OCI-M2 (cell line): ENCODE measurements at regions not wholly inside any gene's neighbourhood (a gene's known extent, or its start where the extent isn't known, plus 50 kb on each side); places are given as distances from the start of the nearest gene placed in this dataset.
"Not testable (repeated sequence)": the region's sequence is repeated elsewhere in the genome, so short reads cannot be mapped to it uniquely, and the experiment has no call there.

Experiments
- DNase-seq: peaks from one replicate; lab custom pipeline; 2025; ENCODE audit not compliant: unreplicated experiment; lab: John Stamatoyannopoulos, UW

DNA sequence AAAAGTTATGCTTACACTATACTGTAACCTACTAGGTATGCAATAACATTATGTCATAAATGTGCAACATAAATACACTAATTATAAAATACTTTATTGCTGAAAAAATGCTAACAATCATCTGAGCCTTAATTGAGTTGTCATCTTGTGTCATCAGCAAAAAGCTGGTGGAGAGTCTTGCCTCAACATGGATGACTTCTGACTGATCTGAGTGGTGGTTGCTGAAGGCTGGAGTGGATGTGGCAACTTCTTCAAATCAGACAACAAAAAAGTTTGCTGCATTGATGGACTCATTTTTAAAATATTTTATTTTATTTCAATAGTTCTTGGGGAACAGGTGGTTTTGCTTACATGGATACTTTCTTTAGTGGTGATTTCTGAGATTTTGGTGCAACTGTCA lies 93.9 kb upstream of the AMN1 start:
- DNase-seq, result no peak

- DNase-seq, result no peak
Observed at GRCh38 chr12:31821484-31821883, 92.7 kb upstream of the AMN1 start.

DNA sequence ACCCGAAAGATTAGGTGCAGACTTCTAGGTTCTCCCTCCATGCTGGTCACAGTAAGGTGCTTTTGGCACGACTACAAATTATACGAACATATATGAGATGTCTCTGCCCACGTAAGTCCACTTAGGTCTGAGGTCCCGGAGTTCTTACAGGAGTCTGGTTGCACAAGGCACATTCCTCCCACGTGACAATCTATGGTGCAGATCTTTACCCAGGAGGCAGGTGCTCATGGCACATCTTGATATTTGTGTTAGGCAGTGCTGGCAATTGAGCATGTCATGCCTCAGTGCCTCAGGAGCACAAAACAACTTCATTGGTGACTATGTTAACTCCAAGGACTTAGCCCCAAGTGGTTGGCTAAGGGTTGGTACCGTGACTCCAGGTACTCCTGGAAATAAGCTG lies 92.0 kb upstream of the AMN1 start:
- no peak for DNase-seq

DNA sequence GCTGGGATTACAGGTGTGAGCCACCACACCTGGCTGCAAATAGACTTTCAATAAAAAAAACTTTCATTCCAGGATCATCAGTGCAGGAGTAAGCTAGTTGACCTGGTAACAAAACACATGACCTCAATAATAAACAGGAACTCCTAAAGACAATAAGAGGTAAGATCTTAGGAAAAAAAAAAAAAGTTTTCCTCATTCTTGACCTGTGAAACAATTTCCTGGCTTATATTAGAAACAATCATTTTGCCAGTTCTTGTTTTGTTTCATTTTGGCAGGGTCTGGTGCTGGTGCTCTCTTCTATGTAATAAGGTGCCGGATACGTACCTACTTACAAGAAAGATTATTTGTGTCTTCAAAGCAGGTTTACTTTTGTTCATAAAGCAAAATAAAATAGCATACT lies 90.6 kb upstream of the AMN1 start:
- DNase-seq, result no peak

DNA sequence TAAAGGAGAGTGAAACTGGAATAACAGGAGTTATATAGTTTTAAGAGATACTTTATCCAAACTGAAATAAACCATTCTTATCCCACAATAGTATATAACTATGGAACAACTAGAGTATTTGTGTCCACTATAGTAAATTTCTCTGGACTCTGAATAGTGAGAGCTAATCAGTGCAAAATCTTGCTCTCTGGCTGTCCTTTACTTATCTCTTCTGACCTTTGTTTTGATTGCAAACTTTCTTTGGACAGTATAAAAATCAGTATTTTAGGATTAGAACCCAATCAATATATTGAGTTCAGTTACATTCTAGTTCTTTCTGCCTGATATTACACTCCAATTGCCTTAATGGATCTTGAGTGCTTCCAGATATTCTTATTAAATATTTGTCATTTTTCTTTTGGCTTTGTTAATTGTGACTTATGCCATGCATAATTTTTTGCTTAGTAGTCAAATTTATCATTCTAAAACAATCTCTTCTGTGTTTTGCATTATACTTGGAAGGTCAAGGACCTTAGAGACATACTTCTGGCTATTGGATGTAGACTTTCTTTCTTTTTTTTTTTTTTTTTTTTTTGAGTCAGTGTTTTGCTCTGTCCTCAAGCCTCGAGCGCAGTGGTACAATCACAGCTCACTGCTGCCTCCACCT lies 89.9 kb upstream of the AMN1 start:
- no peak for DNase-seq

GRCh38 chr12:31817120-31817519 lies 88.3 kb upstream of the AMN1 start:
- no peak for DNase-seq

- DNase-seq, result no peak
Observed at GRCh38 chr12:31815096-31815495, 86.3 kb upstream of the AMN1 start.

GRCh38 chr12:31813305-31813704 lies 84.5 kb upstream of the AMN1 start:
- no peak for DNase-seq

GRCh38 chr12:31807773-31808097 lies 78.9 kb upstream of the AMN1 start:
- no peak for DNase-seq

DNA sequence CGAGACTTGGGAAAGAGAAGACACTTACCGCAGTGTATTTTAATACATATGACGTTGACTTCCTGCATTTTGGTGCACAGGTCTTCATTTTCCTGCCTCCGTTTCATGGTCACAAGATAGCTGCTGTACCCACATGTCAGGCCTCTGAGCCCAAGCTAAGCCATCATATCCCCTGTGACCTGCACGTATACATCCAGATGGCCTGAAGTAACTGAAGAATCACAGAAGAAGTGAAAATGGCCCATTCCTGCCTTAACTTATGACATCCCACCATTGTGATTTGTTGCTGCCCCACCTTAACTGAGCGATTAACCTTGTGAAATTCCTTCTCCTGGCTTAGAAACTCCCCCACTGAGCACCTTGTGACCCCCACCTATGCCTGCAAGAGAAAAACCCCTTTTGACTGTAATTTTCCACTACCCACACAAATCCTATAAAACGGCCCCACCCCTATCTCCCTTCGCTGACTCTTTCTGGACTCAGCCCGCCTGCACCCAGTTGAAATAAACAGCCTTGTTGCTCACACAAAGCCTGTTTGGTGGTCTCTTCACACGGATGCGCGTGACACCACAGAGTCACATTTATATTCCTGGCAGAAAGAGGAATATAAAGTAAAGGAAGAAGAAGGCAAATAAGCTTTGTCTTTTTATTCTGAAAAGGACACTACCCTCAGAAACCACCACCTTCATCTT lies 78.4 kb upstream of the AMN1 start:
- not testable (repeated sequence) for DNase-seq

- DNase-seq, result not testable (repeated sequence)
Observed at GRCh38 chr12:31805681-31806080, 76.9 kb upstream of the AMN1 start.

DNA sequence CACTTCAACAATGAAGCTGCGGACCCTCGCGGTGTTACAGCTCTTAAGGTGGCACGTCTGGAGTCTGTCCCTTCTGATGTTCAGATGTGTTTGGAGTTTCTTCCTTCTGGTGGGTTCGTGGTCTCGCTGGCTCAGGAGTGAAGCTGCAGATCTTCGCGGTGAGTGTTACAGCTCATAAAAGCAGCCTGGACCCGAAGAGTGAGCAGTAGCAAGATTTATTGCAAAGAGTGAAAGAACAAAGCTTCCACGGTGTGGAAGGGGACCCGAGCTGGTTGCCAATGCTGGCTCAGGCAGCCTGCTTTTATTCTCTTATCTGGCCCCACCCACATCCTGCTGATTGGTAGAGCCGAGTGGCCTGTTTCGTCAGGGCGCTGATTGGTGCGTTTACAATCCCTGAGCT lies 75.9 kb upstream of the AMN1 start:
- not testable (repeated sequence) for DNase-seq

- no peak for DNase-seq
Observed at GRCh38 chr12:31804185-31804504, 75.3 kb upstream of the AMN1 start.

DNA sequence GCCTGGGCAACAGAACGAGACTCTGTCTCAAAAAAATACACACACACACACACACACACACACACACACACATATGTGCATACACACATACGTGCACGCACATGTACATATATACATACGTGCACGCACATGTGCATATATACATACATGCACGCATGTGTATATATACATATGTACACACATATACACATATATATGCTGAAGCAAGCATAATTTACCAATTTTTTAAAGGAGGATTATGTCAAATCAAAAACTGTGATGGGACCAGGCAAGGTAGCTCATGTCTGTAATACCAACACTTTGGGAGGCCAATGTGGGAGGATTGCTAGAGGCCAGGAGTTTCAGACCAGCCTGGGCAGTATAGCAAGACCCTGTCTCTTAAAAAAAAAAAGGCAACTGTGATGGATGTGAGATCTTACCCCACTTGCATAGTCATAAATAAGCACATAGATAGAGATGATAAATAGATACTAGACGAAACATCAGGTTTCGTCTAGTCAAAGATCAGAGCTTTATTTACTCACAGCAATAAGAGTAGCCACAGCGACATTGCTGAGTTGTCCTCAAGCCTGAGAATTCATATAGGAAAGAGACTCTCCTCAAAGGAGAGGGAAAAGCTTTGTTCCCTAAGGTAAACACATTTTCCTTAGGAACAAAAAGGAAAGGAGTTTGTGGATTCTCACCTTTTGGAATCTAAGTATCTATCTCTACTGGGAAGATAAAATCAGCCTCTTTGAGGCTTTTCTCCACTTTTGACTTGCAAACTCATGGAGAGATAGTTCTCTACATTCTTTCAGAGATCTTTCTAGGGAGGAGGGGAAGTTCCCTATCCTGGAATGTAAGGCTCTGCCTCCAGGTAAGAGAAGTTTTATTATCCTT lies 74.7 kb upstream of the AMN1 start:
- no peak for DNase-seq

DNA sequence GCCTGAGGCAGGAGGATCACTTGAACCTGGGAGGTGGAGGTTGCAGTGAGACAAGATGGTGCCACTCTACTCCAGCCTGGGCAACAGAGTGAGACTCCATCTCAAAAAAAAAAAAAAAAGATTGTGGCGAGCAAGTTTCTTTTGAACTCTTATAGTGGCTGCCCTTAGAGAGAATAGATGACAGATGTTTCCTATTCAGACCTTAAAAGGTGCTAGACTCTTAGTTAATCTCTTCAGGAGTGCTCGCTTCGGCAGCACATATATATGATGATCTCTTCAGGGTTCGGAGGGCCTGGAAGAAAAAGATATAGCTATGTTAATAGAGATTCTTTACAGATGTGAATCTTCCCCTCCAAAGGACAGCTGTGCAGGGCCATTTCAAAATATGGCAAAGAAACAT lies 73.1 kb upstream of the AMN1 start:
- DNase-seq, result no peak

DNA sequence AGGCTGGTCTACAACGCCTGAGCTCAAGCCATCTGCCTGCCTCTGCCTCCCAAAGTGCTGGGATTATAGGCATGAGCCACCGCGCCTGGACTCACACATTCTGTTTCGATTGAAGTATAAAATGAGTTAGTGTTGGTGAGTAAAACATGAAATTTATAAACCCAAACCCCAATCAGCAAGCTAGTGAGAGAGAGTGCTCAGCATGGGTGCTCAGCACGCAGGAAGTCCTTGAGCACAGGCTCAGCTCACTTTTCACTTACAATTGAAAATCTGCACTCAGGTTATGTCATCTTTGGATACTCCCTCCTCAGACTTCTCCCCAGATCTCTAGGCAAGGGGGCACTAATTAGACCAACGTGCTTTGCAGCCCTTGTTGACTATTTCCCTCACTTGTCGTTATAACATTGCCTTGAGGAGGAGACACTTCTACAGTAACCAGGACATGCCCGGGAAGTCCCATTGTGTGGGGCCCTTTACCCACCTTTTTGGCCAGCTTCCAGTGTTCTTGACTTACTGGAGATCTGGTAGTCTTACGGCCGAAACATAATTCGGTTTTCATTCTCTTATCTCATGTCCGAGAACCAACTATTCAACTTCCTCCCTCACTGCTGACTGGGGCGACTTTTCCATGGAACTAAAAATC lies 68.5 kb upstream of the AMN1 start:
- no peak for DNase-seq

- DNase-seq, result no peak
Observed at GRCh38 chr12:31796270-31796951, 67.6 kb upstream of the AMN1 start.

DNA sequence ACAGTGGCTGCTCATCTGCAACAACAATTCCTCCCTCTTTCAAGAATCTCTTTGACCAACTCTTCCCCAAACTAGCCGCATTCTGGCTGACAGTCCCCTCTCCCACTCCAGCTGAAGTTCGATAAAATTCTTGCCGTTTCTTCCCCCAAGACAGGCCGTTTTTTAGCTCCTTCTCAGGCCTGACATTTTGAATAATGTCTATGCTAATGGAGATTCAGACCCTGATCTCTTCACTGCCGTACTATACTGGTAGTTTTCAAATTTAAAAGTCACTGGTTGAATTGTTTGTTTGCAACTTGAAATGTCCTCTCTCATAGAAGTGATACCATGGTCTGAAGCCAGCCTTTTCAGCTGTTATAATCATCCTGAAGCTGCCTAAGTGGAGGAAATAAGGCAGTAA lies 65.9 kb upstream of the AMN1 start:
- DNase-seq, result no peak

- DNase-seq, result not testable (repeated sequence)
Observed at GRCh38 chr12:31791265-31791664, 62.4 kb upstream of the AMN1 start.

- DNase-seq, result no peak
Observed at GRCh38 chr12:31790759-31791158, 61.9 kb upstream of the AMN1 start.

GRCh38 chr12:31785318-31785717 lies 56.5 kb upstream of the AMN1 start:
- no peak for DNase-seq
